Skin of body (tissue), 2 donors: ENCODE measurements at regions not wholly inside any gene's neighbourhood (a gene's known extent, or its start where the extent isn't known, plus 50 kb on each side); places are given as distances from the start of the nearest gene placed in this dataset. TPM values are rescaled to one million over a fixed set of nuclear protein-coding genes. Genes with fewer than 3 reads are reported as not detected.

Source experiments
- DNase-seq: peaks from one replicate; lab custom pipeline; 2025; lab: John Stamatoyannopoulos, UW
- small RNA-seq: library from RNA; depleted of rRNA; stranded (forward); fragments of <200 nt; gene quantifications from one replicate; pipeline ENCODE3, GENCODE V24; 2014; ENCODE audit warnings: low replicate concordance

GRCh38 chr3:163071713-163072112 lies 1575.1 kb downstream of the OTOL1 start:
- DNase-seq: no peak

Small RNA genes lying in the stretch of these regions (small RNA-seq; reads per million reads assigned to genes)
- gene AC128716.1: not detected
